ENCODE measurements at regions not wholly inside any gene's neighbourhood (a gene's known extent, or its start where the extent isn't known, plus 50 kb on each side); places are given as distances from the start of the nearest gene placed in this dataset.
"Not testable (repeated sequence)": the region's sequence is repeated elsewhere in the genome, so short reads cannot be mapped to it uniquely, and the experiment has no call there.

DNA sequence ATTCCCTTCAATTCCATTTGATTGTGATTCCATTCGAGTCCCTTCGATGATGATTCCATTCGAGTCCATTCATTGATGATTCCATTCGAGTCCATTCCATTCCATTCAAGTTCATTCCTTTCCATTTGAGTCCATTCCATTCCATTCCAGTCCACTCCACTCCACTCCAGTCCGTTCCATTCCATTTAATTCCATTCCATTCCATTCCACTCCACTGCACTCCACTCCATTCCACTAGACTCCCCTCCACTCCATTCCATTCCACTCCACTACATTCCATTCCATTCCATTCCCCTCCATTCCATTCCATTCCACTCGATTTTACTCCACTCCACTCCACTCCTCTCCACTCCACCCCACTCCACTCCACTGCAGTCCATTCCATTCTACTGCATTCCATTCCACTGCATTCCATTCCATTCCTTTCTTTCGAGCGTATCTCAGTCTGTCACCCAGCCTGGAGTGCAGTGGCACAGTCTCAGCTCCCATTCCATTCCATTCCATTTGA, 115.7 kb downstream of the ZNF92 start:
- in situ Hi-C loops (cut with HindIII; ENCODE audit: low pct_ligation_motif_present, low sequenced_read_pairs), result no loop called here
- no peak overlapping the region for H3K4me3 ChIP-seq (ENCODE audit: low read depth, low read length)
- TF ChIP-seq, protein P1, sequence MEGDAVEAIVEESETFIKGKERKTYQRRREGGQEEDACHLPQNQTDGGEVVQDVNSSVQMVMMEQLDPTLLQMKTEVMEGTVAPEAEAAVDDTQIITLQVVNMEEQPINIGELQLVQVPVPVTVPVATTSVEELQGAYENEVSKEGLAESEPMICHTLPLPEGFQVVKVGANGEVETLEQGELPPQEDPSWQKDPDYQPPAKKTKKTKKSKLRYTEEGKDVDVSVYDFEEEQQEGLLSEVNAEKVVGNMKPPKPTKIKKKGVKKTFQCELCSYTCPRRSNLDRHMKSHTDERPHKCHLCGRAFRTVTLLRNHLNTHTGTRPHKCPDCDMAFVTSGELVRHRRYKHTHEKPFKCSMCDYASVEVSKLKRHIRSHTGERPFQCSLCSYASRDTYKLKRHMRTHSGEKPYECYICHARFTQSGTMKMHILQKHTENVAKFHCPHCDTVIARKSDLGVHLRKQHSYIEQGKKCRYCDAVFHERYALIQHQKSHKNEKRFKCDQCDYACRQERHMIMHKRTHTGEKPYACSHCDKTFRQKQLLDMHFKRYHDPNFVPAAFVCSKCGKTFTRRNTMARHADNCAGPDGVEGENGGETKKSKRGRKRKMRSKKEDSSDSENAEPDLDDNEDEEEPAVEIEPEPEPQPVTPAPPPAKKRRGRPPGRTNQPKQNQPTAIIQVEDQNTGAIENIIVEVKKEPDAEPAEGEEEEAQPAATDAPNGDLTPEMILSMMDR (IDR thresholded peaks at IDR 0.05; ENCODE audit: low read depth, low read length, missing control alignments), result no peak
- H3K27me3 ChIP-seq (replicated peaks), result no peaks in the 10 kb centered on the region
- DNase-seq, result no peak
- H3K36me3 ChIP-seq (replicated peaks), result no peaks in the 10 kb centered on the region
- H3K27ac ChIP-seq, result no peak overlapping the region

DNA sequence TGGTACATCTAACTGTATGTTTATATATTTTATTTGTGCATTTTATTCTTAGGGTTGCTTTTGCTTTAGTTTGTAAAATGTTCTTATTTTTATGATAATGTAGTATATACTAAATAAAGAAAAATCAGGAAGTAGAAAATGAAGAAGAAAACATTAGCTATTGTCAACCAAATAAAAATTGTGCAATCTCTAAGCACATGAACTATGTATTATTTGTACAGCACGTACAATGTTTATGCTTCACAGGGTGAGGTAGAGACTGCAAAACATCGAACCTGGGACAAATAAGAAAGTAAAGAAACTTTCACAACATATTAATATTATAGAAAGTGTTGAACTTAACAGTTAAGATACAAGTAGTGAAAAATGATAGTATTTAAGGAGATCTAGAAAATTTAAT, 123.0 kb downstream of the ZNF92 start:
- H3K27ac ChIP-seq; H3K27me3 ChIP-seq (replicated peaks); H3K4me3 ChIP-seq (ENCODE audit: low read depth, low read length); DNase-seq; H3K36me3 ChIP-seq (replicated peaks); in situ Hi-C loops (cut with HindIII; ENCODE audit: low pct_ligation_motif_present, low sequenced_read_pairs): not testable (repeated sequence)

DNA sequence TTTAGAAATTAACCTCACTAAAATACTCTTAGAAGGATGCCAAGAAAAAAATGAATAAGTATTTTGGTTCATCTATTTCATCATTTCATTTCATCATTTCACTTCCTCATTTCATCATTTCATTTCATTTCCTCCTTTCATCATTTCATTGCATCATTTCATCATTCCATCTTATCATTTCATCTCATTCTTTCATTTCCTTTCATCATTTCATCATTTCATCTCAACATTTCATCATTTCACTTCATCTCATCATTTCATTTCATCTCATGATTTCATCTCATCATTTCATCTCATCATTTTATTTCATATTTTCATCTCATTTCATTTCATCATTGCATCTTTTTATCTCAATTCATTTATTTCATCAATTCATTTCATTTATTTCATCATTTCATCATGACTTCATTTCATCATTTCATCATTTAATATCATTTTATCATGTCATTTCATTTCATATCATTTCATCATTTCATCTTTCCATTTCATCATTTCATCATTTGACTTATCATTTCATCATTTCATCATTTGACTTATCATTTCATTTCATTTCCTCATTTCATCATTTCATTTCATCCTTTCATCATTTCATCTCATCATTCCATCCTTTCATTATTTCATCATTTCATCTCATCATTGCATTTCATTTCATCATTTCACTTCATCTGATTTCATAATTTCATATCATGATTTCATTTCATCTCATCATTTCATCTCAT, 129.9 kb downstream of the ZNF92 start:
- H3K27me3 ChIP-seq (replicated peaks), result no peaks in the 10 kb centered on the region
- DNase-seq, result no peak
- TF ChIP-seq, protein P1 (IDR thresholded peaks at IDR 0.05; ENCODE audit: low read depth, low read length, missing control alignments), result no peak
- H3K27ac ChIP-seq, result no peak overlapping the region
- in situ Hi-C loops (cut with HindIII; ENCODE audit: low pct_ligation_motif_present, low sequenced_read_pairs), result no loop called here
- H3K36me3 ChIP-seq (replicated peaks), result no peaks in the 10 kb centered on the region
- no peak overlapping the region for H3K4me3 ChIP-seq (ENCODE audit: low read depth, low read length)

DNA sequence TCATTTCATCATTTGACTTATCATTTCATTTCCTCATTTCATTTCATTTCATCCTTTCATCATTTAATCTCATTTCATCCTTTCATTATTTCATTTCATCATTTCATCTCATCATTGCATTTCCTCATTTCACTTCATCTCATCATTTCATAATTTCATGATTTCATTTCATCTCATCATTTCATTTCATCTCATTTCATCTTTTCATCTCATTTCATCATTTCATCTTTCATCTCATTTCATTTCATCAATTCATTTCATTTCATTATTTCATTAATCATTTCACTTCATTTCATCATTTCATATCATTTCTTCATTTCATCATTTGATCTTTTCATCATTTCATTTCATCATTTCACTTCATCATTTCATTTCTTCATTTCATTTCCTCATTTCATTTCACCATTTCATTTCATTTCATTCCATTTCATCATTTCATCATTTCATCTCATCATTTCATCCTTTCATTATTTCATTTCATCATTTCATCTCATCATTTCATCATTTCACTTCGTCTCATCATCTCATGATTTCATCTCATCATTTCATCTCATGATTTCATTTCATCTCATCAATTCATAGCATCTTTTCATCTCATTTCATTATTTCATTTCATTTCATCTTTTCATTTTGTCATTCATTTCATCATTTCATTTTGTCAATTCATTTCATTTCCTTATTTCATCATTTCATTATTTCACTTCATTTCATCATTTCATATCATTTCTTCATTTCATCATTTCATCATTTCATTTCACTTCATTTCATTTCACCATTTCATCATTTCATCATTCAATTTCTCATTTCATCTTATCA, 131.1 kb downstream of the ZNF92 start:
- DNase-seq; H3K36me3 ChIP-seq (replicated peaks); H3K27ac ChIP-seq; H3K27me3 ChIP-seq (replicated peaks); in situ Hi-C loops (cut with HindIII; ENCODE audit: low pct_ligation_motif_present, low sequenced_read_pairs); H3K4me3 ChIP-seq (ENCODE audit: low read depth, low read length): not testable (repeated sequence)

DNA sequence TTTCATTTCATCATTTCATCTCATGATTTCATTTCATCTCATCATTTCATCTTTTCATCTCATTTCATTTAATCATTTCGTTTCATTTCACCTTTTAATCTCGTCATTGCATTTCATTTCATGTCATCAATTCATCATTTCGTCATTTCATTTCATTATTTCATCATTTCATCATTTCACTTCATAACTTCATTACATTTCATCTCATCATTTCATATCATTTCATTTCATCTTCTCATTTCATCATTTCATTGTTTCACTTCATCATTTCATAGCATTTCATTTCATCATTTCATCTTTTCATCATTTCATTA, 131.6 kb downstream of the ZNF92 start:
- H3K27me3 ChIP-seq (replicated peaks); H3K27ac ChIP-seq; H3K4me3 ChIP-seq (ENCODE audit: low read depth, low read length); H3K36me3 ChIP-seq (replicated peaks); DNase-seq; in situ Hi-C loops (cut with HindIII; ENCODE audit: low pct_ligation_motif_present, low sequenced_read_pairs): not testable (repeated sequence)

DNA sequence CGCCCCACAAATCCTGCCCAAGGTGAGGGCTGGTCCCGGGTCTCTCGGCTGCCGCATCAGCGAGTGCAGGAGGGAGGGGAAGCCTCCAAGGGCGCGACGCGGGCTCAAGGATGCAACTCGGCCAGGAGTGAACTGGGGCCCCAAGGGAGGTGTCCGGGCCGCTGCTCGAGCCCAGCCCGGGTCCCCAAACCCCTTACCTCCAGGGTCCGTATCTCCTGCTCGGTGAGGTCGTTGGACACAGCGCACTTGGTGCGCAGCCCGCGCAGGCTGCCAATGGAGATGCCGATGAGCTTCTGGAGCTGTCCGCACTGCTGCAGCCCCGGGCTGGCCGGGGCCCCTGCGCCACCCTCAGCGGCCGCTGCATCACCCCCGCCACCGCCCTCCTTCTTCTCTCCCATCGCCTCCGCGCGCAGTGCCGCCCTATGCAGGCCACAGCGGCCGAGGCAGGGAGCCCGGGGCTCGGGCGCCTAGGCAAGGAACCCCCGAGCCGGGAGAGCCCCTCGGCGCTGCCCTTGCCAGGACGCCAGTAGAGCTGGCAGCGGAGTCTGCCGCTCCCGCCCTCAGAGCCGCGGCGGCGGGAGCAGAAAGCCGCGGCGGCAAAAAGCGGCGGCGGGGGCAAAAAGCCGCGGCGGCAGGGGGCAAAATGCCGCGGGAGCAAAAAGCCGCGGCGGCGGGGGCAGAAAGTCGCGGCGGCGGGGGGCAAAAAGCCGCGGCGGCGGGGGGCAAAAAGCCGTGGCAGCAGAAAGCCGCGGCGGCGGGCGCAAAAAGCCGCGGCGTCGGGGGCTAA, 135.1 kb downstream of the ZNF92 start:
- DNase-seq; H3K36me3 ChIP-seq (replicated peaks); H3K27ac ChIP-seq; in situ Hi-C loops (cut with HindIII; ENCODE audit: low pct_ligation_motif_present, low sequenced_read_pairs): not testable (repeated sequence)
- H3K4me3 ChIP-seq (ENCODE audit: low read depth, low read length), result peak overlapping the region; percentile 40
- H3K27me3 ChIP-seq (replicated peaks), result peaks cover 16% of the 10 kb centered on the region

DNA sequence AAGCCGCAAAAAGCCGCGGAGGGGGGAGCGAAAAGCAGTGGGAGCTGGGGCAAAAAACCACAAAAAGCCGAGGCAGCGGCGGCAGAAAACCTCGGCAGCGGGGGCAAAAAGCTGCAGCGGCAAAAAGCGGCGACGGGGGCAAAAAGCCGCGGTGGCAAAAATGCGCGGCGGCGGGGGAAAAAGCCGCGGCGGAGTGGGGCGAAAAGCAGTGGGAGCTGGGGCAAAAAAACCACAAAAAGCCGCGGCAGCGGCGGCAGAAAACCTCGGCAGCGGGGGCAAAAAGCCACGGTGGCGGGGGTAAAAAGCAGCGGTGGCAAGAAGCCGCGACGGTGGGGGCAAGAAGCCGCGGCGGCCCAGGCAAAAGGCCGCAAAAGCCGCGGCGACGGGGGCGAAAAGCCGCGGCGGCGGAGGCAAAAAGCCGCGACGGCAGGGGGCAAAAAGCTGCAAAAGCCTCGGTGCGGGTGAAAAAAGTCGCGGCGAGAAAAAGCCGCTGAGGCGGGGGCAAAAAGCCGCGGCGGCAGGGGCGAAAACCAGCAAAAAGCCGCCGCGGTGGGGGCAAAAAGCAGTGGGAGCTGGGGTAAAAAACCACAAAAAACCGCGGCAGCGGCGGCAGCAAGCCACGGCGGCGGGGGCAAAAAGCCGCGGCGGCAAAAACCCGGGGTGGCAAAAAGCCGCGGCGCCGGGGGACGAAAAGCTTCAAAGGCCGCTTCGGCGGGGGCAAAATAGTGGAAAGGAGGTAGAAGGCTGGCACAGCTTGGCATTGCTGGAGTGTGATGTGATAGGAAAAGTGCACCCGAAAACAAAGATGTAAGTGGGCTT, 135.9 kb downstream of the ZNF92 start:
- Histone ChIP-seq H3K4me3 (ENCODE audit: low read depth, low read length) (peak overlapping the region; percentile 40), H3K27me3 (replicated peaks) (peaks cover 16% of the 10 kb centered on the region), H3K27ac (no peak overlapping the region), H3K36me3 (replicated peaks) (no peaks in the 10 kb centered on the region)
- TF ChIP-seq, protein P1 (IDR thresholded peaks at IDR 0.05; ENCODE audit: low read depth, low read length, missing control alignments), result no peak
- no peak for DNase-seq
- in situ Hi-C loops (cut with HindIII; ENCODE audit: low pct_ligation_motif_present, low sequenced_read_pairs), result no loop called here

DNA sequence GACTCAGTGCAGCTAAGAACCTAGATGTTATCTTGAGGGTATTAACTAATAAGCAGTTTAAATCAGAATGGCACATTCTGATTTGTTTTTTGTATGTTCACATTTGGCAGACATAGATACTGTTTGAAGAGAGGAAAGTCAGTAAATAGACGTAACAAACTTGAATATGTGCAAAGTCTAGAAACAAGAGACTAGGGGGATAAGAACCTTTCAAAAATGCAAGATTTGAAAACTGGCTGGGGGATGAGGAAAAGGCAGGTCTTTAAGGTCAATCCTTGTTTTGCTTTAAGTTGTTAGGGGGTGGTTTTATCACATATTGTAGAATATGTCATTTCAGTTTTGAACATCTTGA, 136.5 kb downstream of the ZNF92 start:
- in situ Hi-C loops (cut with HindIII; ENCODE audit: low pct_ligation_motif_present, low sequenced_read_pairs); DNase-seq; H3K4me3 ChIP-seq (ENCODE audit: low read depth, low read length); H3K27ac ChIP-seq; H3K36me3 ChIP-seq (replicated peaks): not testable (repeated sequence)
- H3K27me3 ChIP-seq (replicated peaks), result peaks cover 16% of the 10 kb centered on the region

DNA sequence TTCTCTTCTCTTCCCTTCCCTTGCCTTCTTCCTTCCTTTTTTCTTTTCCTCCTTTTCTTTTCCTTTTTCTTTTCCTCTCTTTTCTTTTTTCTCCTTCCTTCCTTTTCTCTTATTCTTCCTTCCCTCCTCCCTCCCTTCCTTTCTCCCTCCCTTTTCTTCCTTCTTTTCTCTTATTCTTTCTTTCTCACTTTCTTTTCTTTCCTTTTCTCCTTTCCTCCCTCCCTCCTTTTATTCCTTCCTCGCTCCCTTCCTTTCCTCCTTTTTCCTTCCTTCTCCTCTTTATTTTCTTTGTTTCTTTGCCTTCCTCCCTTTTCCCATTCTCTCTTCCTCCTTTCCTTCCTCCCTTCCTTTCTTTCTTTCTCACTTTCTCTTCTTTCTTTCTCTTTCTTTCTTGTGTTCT, 146.1 kb downstream of the ZNF92 start:
- H3K27ac ChIP-seq; H3K36me3 ChIP-seq (replicated peaks); DNase-seq; H3K27me3 ChIP-seq (replicated peaks); in situ Hi-C loops (cut with HindIII; ENCODE audit: low pct_ligation_motif_present, low sequenced_read_pairs); H3K4me3 ChIP-seq (ENCODE audit: low read depth, low read length): not testable (repeated sequence)

DNA sequence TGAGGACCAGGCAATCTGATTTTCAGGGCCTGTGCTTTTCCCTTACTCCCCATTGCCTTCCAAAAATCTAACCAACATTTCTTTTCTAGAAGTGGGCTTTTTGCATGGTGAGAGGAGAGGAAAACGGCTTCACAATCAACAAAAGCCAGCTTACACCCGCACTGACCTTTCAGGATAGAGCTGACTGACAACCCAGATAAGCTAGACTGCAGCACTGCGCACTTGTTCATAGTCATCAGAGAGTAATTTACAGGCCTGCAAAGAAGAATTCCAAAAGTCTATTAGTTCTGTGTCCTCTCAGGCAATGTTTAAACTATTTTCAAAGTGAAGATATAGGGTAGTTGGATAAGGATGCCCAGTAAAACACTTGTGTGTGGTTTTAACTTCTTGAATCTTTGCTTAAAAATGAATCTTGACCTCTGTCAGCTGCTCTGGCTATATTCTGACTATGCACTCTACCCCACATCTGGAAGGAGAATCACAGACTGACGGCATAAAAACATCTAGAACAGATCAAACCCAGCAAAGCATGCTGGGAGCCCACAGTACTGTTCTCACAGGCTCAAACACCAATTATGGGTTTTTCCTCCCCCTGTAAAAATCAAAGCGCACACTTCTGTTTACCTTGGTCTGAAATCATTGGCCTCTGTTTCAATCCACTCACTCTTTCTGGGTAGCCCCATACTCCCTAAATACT, 172.0 kb downstream of the ZNF92 start:
- in situ Hi-C loops (cut with HindIII; ENCODE audit: low pct_ligation_motif_present, low sequenced_read_pairs); H3K36me3 ChIP-seq (replicated peaks); H3K27ac ChIP-seq; DNase-seq; H3K27me3 ChIP-seq (replicated peaks); H3K4me3 ChIP-seq (ENCODE audit: low read depth, low read length): not testable (repeated sequence)
